ENCODE measurements at regions not wholly inside any gene's neighbourhood (a gene's known extent, or its start where the extent isn't known, plus 50 kb on each side); places are given as distances from the start of the nearest gene placed in this dataset.

DNA sequence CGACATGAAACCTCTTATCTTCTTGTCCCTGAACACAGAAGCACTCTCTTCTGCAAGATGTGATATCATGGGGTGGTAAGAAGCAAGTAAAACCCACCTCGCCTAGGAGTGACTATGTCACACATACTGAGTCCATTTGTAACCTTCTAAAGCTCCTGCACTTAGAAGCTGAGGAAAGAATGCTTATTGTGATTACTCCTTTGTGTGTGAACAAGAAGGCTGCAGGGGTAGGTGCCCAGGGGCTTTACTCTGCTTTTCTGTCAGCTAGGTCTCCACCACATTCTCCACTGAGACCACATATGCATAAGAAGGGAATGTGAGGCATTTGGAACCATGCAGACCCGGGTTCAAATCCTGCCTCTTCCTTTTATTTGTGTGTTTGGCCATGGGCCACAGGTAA is 144.3 kb downstream of the DMRTA2 start:
- WGBS (ENCODE audit: low lambda C conversion rate): 8% methylated on average over 3 of the region's 3 CpGs
- CTCF ChIA-PET (ENCODE audit: low intra/inter-chr PET ratio, low total read pairs): no interaction called here
- H3K27ac ChIP-seq (ENCODE audit: extremely low read length, insufficient read depth, low read length): no peak overlapping the region
- FAIRE-seq (no peak), DNase-seq (ENCODE audit: low spot score) (no peak), ATAC-seq (no peak)
- H3K4me3 ChIP-seq (replicated peaks in 1 of 3; ENCODE audit: insufficient read depth in 1 of 3, low read depth in 2 of 3, low read length in 3 of 3): no peak overlapping the region
- H3K79me2 ChIP-seq (ENCODE audit: insufficient read depth, low read length): no peaks in the 10 kb centered on the region
- no peaks in the 10 kb centered on the region for H3K36me3 ChIP-seq (replicated peaks in 1 of 2; ENCODE audit: control insufficient read depth in 1 of 2, insufficient read depth in 2 of 2, low read length in 2 of 2)
- H4K20me1 ChIP-seq (ENCODE audit: insufficient read depth, low read length): no peaks in the 10 kb centered on the region
- intact Hi-C loops (cut with micrococcal nuclease; ENCODE audit: unreplicated experiment) (loop anchor here (10.0 kb wide), 1 partner anchor 174 kb away; the partner anchor contains the start of gene ELAVL4), in situ Hi-C loops (cut with HindIII; ENCODE audit: extremely low pct_ligation_motif_present, low pct_unique_long_range_greater_than_20kb) (no loop called here)
- TF ChIP-seq ZNF326 (CRISPR knock-in tag; IDR thresholded peaks at IDR 0.05; ENCODE audit: borderline replicate concordance): no peak
- no peak for TF ChIP-seq ZNF629 (CRISPR knock-in tag; conservative IDR thresholded peaks at IDR 0.05)
- TF ChIP-seq ZNF850 (CRISPR knock-in tag; conservative IDR thresholded peaks at IDR 0.05): no peak
- no peak for TF ChIP-seq TOPORS (CRISPR knock-in tag; IDR thresholded peaks at IDR 0.05)
- TF ChIP-seq SP5 (CRISPR knock-in tag; IDR thresholded peaks at IDR 0.05; ENCODE audit: borderline replicate concordance, low read depth): no peak
- TF ChIP-seq ZFP36L2 (CRISPR knock-in tag; IDR thresholded peaks at IDR 0.05): no peak
- TF ChIP-seq, protein P1, sequence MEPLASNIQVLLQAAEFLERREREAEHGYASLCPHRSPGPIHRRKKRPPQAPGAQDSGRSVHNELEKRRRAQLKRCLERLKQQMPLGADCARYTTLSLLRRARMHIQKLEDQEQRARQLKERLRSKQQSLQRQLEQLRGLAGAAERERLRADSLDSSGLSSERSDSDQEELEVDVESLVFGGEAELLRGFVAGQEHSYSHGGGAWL (CRISPR knock-in tag; IDR thresholded peaks at IDR 0.05): no peak
- no peak for TF ChIP-seq HNRNPLL (IDR thresholded peaks at IDR 0.05; ENCODE audit: low read depth, low read length, poor library complexity, severe bottlenecking)
- no peak overlapping the region for H2AFZ ChIP-seq (ENCODE audit: low read length)
- POLR2A ChIA-PET: no interaction called here
- no peaks in the 10 kb centered on the region for H3K4me1 ChIP-seq (ENCODE audit: insufficient read depth, low read length)
- H3K9ac ChIP-seq (ENCODE audit: insufficient read depth, low read depth, low read length): no peak overlapping the region
- no peak overlapping the region for H3K4me2 ChIP-seq (ENCODE audit: low read depth, low read length)
- no peaks in the 10 kb centered on the region for H3K9me3 ChIP-seq (ENCODE audit: low read length)
- H3K27me3 ChIP-seq (ENCODE audit: control insufficient read depth in 1 of 2, insufficient read depth in 2 of 2, low read length in 2 of 2): no peaks in the 10 kb centered on the region
- no TSS peak for BruUV-seq (replicated peaks)

DNA sequence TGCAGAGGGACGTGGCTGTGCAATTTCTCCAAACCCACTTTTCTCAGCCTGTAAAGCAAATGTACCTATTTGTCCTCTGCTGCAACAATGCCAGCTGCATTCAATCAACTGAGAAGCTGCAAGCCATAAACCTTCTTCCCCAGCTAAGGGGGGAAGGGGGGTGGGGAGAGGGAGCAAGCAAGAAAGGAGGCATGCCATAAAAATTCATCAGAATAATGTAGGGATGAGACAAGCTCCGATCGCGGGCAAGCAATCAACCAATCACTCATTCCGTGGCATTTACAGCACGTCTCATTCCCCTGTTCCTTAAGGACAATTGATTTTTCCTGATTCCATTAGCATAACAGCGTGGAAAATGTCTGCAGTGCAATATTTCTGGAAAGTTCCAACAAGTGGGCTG is 144.8 kb downstream of the DMRTA2 start:
- no peaks in the 10 kb centered on the region for H3K79me2 ChIP-seq (ENCODE audit: insufficient read depth, low read length)
- H2AFZ ChIP-seq (ENCODE audit: low read length): no peak overlapping the region
- FAIRE-seq (no peak), DNase-seq (ENCODE audit: low spot score) (no peak), ATAC-seq (no peak)
- WGBS (ENCODE audit: low lambda C conversion rate): 48% methylated on average over 7 of the region's 7 CpGs
- CTCF ChIA-PET (ENCODE audit: low intra/inter-chr PET ratio, low total read pairs): no interaction called here
- POLR2A ChIA-PET: no interaction called here
- in situ Hi-C loops (cut with HindIII; ENCODE audit: extremely low pct_ligation_motif_present, low pct_unique_long_range_greater_than_20kb): no loop called here
- H3K27me3 ChIP-seq (ENCODE audit: control insufficient read depth in 1 of 2, insufficient read depth in 2 of 2, low read length in 2 of 2): no peaks in the 10 kb centered on the region
- TF ChIP-seq KLF9 (CRISPR knock-in tag; IDR thresholded peaks at IDR 0.05; ENCODE audit: low read depth) (no peak), CC2D1A (CRISPR knock-in tag; IDR thresholded peaks at IDR 0.05) (no peak), ZBTB8A (CRISPR knock-in tag; IDR thresholded peaks at IDR 0.05; ENCODE audit: borderline replicate concordance, low read depth) (no peak), ATRX (CRISPR knock-in tag; IDR thresholded peaks at IDR 0.05; ENCODE audit: borderline replicate concordance) (no peak), BRCA1 (CRISPR knock-in tag; IDR thresholded peaks at IDR 0.05) (no peak)
- TF ChIP-seq, protein P2, sequence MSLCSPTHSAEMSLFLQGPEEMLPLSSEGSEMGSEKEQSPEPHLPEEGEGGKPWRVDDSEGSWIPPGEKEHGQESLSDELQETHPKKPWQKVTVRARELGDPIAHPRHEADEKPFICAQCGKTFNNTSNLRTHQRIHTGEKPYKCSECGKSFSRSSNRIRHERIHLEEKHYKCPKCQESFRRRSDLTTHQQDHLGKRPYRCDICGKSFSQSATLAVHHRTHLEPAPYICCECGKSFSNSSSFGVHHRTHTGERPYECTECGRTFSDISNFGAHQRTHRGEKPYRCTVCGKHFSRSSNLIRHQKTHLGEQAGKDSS (CRISPR knock-in tag; IDR thresholded peaks at IDR 0.05; ENCODE audit: borderline replicate concordance, low read depth): no peak
- intact Hi-C loops (cut with micrococcal nuclease; ENCODE audit: unreplicated experiment): loop anchor here (10.0 kb wide), 1 partner anchor 174 kb away; the partner anchor contains the start of gene ELAVL4
- no TSS peak for BruUV-seq (replicated peaks)
- H3K9ac ChIP-seq (ENCODE audit: insufficient read depth, low read depth, low read length): no peak overlapping the region
- H3K4me3 ChIP-seq (replicated peaks in 1 of 3; ENCODE audit: insufficient read depth in 1 of 3, low read depth in 2 of 3, low read length in 3 of 3): no peak overlapping the region
- H3K27ac ChIP-seq (ENCODE audit: extremely low read length, insufficient read depth, low read length): no peak overlapping the region
- H3K4me2 ChIP-seq (ENCODE audit: low read depth, low read length): no peak overlapping the region
- H4K20me1 ChIP-seq (ENCODE audit: insufficient read depth, low read length): no peaks in the 10 kb centered on the region
- no peaks in the 10 kb centered on the region for H3K9me3 ChIP-seq (ENCODE audit: low read length)
- no peaks in the 10 kb centered on the region for H3K36me3 ChIP-seq (replicated peaks in 1 of 2; ENCODE audit: control insufficient read depth in 1 of 2, insufficient read depth in 2 of 2, low read length in 2 of 2)
- H3K4me1 ChIP-seq (ENCODE audit: insufficient read depth, low read length): no peaks in the 10 kb centered on the region
